IMR-90 (cell line): ENCODE measurements at regions not wholly inside any gene's neighbourhood (a gene's known extent, or its start where the extent isn't known, plus 50 kb on each side); places are given as distances from the start of the nearest gene placed in this dataset.

ENCODE experiments used
- ATAC-seq: fragments of 200-7000 bp; cut with Tn5 transposase; 2 replicates; pipeline ENCODE4 v1.9.1; 2020; ENCODE audit warnings: low read depth, mild to moderate bottlenecking, moderate library complexity
- BruUV-seq: library from RNA; stranded (reverse); fragments of 400-500 nt; replicated peaks from 2 replicates; lab custom pipeline; 2021; lab: Mats Ljungman, UMichigan
- CTCF ChIA-PET: fragments of 300-600 bp; formaldehyde crosslinking; extraction: SDS; loops from one replicate; lab custom pipeline; 2021; ENCODE audit warnings: antibody characterized with exemption; lab: Yijun Ruan, JAX
- POLR2A ChIA-PET: fragments of 300-600 bp; sonication (Branson Sonifier 250); formaldehyde crosslinking; loops from one replicate; lab custom pipeline; 2022; ENCODE audit warnings: antibody characterized with exemption; ENCODE audit not compliant: unreplicated experiment; lab: Charles Lee
- DNase-seq: peaks from one replicate; pipeline ENCODE4 v3.0.0; 2013
- H2AFZ ChIP-seq: replicated peaks from 2 replicates; pipeline ENCODE3; 2013; ENCODE audit warnings: low read length, mild to moderate bottlenecking; ENCODE audit not compliant: poor library complexity
- H2AK5ac ChIP-seq: 2 replicates; pipeline ENCODE4 v1.6.1; 2013; ENCODE audit warnings: low read depth, low read length, inconsistent platforms
- H2AK9ac ChIP-seq: replicated peaks from 2 replicates; pipeline ENCODE3; 2013; ENCODE audit warnings: mild to moderate bottlenecking, low read depth, low read length, moderate library complexity; ENCODE audit not compliant: poor library complexity
- H2BK120ac ChIP-seq: 2 replicates; pipeline ENCODE4 v1.6.1; 2013; ENCODE audit warnings: low read depth, low read length, inconsistent platforms
- H2BK15ac ChIP-seq: 3 replicates; pipeline ENCODE4 v1.6.1; 2013; ENCODE audit warnings: low read depth, low read length, inconsistent platforms
- H2BK20ac ChIP-seq: 2 replicates; pipeline ENCODE4 v1.6.1; 2013; ENCODE audit warnings: low read depth, mild to moderate bottlenecking, inconsistent platforms, low read length, moderate library complexity
- H2BK5ac ChIP-seq: 2 replicates; pipeline ENCODE4 v1.6.1; 2013; ENCODE audit warnings: mild to moderate bottlenecking, low read depth, low read length, inconsistent platforms; ENCODE audit not compliant: poor library complexity, severe bottlenecking
- H3K14ac ChIP-seq: replicated peaks from 2 replicates; pipeline ENCODE4 v1.6.1; 2013; ENCODE audit warnings: low read depth, low read length, inconsistent platforms
- H3K18ac ChIP-seq: 2 replicates; pipeline ENCODE4 v1.6.1; 2013; ENCODE audit warnings: low read depth, low read length, control low read depth
- H3K23ac ChIP-seq: 2 replicates; pipeline ENCODE4 v1.6.1; 2013; ENCODE audit warnings: low read depth, low read length, inconsistent platforms
- H3K27ac ChIP-seq: 2 replicates; pipeline ENCODE4 v1.5.1; 2013; ENCODE audit warnings: mild to moderate bottlenecking, control low read depth, low read length; ENCODE audit not compliant: insufficient read depth
- H3K27me3 ChIP-seq: 2 replicates; pipeline ENCODE4 v1.6.1; 2013; ENCODE audit warnings: low read length; ENCODE audit not compliant: control insufficient read depth, insufficient read depth
- H3K36me3 ChIP-seq: 2 replicates; pipeline ENCODE4 v1.6.1; 2013; ENCODE audit warnings: low read length, mixed read lengths; ENCODE audit not compliant: control insufficient read depth, insufficient read depth
- H3K4ac ChIP-seq: 2 replicates; pipeline ENCODE4 v1.6.1; 2013; ENCODE audit warnings: low read depth, low read length, inconsistent platforms
- H3K4me1 ChIP-seq: 2 replicates; pipeline ENCODE4 v1.6.1; 2013; ENCODE audit warnings: low read length, mixed read lengths; ENCODE audit not compliant: control insufficient read depth, insufficient read depth
- H3K4me2 ChIP-seq: 2 replicates; pipeline ENCODE4 v1.6.1; 2013; ENCODE audit warnings: low read depth, mild to moderate bottlenecking, control low read depth, low read length, moderate library complexity
- H3K4me3 ChIP-seq: 2 replicates; pipeline ENCODE4 v1.5.1; 2013; ENCODE audit warnings: low read depth, mild to moderate bottlenecking, control low read depth, low read length, moderate library complexity; ENCODE audit not compliant: insufficient read depth
- H3K56ac ChIP-seq: 2 replicates; pipeline ENCODE4 v1.6.1; 2013; ENCODE audit warnings: low read length, inconsistent platforms; ENCODE audit not compliant: insufficient read depth; ENCODE audit errors: extremely low read depth
- H3K79me1 ChIP-seq, 2 experiments: 2 replicates each; pipeline ENCODE4 v1.6.1; 2013; ENCODE audit warnings: low read length in 2 of 2, inconsistent platforms in 1 of 2, low read depth in 1 of 2
- H3K9ac ChIP-seq: 2 replicates; pipeline ENCODE4 v1.6.1; 2013; ENCODE audit warnings: low read depth, low read length, control low read depth
- H3K9me1 ChIP-seq: 2 replicates; pipeline ENCODE4 v1.6.1; 2013; ENCODE audit warnings: low read length, inconsistent platforms; ENCODE audit not compliant: insufficient read depth
- H3K9me3 ChIP-seq: 2 replicates; pipeline ENCODE4 v1.6.1; 2013; ENCODE audit warnings: low read length; ENCODE audit not compliant: control insufficient read depth, insufficient read depth
- H4K20me1 ChIP-seq: 2 replicates; pipeline ENCODE4 v1.6.1; 2013; ENCODE audit warnings: low read length, inconsistent platforms; ENCODE audit not compliant: insufficient read depth
- H4K5ac ChIP-seq: 2 replicates; pipeline ENCODE4 v1.6.1; 2013; ENCODE audit warnings: mild to moderate bottlenecking, low read depth, low read length, control low read depth
- H4K8ac ChIP-seq, 2 experiments: 2 replicates each; pipeline ENCODE4 v1.6.1; 2013; ENCODE audit warnings: low read depth in 2 of 2, low read length in 2 of 2, control low read depth in 1 of 2, inconsistent platforms in 1 of 2
- H4K91ac ChIP-seq: 2 replicates; pipeline ENCODE4 v1.6.1; 2013; ENCODE audit warnings: low read depth, low read length, inconsistent platforms; ENCODE audit not compliant: insufficient read depth
- FOS ChIP-seq: fragments of 150-350 bp; IDR thresholded peaks from 2 replicates; pipeline ENCODE4 v1.6.1; 2016; ENCODE audit warnings: low read depth, low read length
- NFE2L2 ChIP-seq: fragments of 150-350 bp; IDR thresholded peaks from 2 replicates; pipeline ENCODE4 v1.6.1; 2016; ENCODE audit warnings: low read depth, mild to moderate bottlenecking, low read length
- POLR2A ChIP-seq: IDR thresholded peaks from 2 replicates; pipeline ENCODE4 v1.6.1; 2012; ENCODE audit warnings: mild to moderate bottlenecking, low read depth, low read length
- WGBS, 2 experiments: methylation state at CpG; one replicate each; pipeline versions ENCODE4 v1.1.5 to v1.1.7; 2013; ENCODE audit warnings: missing lambda C conversion rate in 2 of 2; ENCODE audit not compliant: insufficient read length in 1 of 2; ENCODE audit errors: extremely low coverage in 2 of 2; 5-methylcytosine and 5-hydroxymethylcytosine counted together
- dilution Hi-C: fragments of 300-500 bp; cut with HindIII; formaldehyde crosslinking; loops from one replicate; pipeline ENCODE4 v1.14.3; 2018; ENCODE audit warnings: low sequenced_read_pairs; ENCODE audit not compliant: unreplicated experiment
- in situ Hi-C: fragments of 300-500 bp; cut with MboI; formaldehyde crosslinking; loops from 3 replicates; pipeline ENCODE4 v1.14.3; 2019; ENCODE audit warnings: low sequenced_read_pairs, inconsistent platforms, mixed read lengths
- intact Hi-C: fragments of 100-400 bp; cut with micrococcal nuclease; formaldehyde crosslinking; loops from 2 replicates; pipeline ENCODE4 v1.10.0; 2022
- TF ChIP-seq, protein P1 (sequence below): conservative IDR thresholded peaks from 2 replicates; pipeline ENCODE4 v1.5.1; 2012; ENCODE audit warnings: mild to moderate bottlenecking, low read depth, low read length, improper control_type of control experiment

DNA sequence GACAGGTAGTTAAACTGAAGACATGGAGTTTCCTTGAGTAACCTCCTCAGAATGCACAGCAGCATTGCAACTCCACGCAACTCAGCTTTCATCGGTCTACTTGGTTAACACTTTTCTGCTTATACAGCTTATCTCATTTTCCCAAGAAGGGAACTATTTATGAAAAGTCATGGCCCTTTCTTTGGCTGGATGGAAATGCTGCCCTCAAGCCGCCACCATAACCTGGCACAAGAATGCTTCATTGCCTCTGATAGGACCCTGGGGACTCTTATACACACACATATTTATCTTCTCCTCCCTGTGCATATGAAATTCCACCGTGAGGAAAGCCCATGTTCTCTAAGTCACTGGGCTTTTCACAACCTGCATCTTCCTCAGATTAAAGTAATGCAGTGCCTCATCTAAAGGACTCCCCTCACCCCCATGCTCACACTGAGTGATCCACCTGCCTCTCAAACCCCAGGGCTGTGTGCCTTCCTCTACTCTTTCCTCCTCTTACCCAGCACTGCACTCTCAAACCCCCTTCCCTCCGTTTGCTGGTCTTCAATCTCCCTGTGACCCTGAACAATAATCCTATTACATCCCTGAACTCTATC is 192.0 kb upstream of the HNRNPA3 start:
- no peaks in the 10 kb centered on the region for H4K20me1 ChIP-seq
- no peak overlapping the region for H3K14ac ChIP-seq
- no peaks in the 10 kb centered on the region for H3K9me3 ChIP-seq
- H3K4me1 ChIP-seq = no peaks in the 10 kb centered on the region
- ChIA-PET POLR2A (no interaction called here), CTCF (no interaction called here)
- H4K91ac ChIP-seq = no peak overlapping the region
- H3K18ac ChIP-seq = no peak overlapping the region
- no peaks in the 10 kb centered on the region for H3K9me1 ChIP-seq
- H3K4me2 ChIP-seq = no peak overlapping the region
- no peak overlapping the region for H3K9ac ChIP-seq
- H2AK5ac ChIP-seq = no peak overlapping the region
- WGBS, 2 experiments = 31% methylated on average over 2 of the region's 5 CpGs; no CpG with 5 or more reads in 1 of the 2 experiments
- H2AK9ac ChIP-seq = no peak overlapping the region
- no peak overlapping the region for H3K56ac ChIP-seq
- dilution Hi-C loops = no loop called here
- DNase-seq = no peak
- no peak overlapping the region for H2BK15ac ChIP-seq
- H3K27ac ChIP-seq = no peak overlapping the region
- no peaks in the 10 kb centered on the region for H3K79me1 ChIP-seq
- TF ChIP-seq POLR2A (no peak), NFE2L2 (no peak), FOS (no peak)
- TF ChIP-seq, protein P1, sequence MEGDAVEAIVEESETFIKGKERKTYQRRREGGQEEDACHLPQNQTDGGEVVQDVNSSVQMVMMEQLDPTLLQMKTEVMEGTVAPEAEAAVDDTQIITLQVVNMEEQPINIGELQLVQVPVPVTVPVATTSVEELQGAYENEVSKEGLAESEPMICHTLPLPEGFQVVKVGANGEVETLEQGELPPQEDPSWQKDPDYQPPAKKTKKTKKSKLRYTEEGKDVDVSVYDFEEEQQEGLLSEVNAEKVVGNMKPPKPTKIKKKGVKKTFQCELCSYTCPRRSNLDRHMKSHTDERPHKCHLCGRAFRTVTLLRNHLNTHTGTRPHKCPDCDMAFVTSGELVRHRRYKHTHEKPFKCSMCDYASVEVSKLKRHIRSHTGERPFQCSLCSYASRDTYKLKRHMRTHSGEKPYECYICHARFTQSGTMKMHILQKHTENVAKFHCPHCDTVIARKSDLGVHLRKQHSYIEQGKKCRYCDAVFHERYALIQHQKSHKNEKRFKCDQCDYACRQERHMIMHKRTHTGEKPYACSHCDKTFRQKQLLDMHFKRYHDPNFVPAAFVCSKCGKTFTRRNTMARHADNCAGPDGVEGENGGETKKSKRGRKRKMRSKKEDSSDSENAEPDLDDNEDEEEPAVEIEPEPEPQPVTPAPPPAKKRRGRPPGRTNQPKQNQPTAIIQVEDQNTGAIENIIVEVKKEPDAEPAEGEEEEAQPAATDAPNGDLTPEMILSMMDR = no peak
- ATAC-seq = no peak
- no TSS peak for BruUV-seq
- intact Hi-C loops = no loop called here
- no peak overlapping the region for H3K23ac ChIP-seq
- no peaks in the 10 kb centered on the region for H3K36me3 ChIP-seq
- no peak overlapping the region for H4K5ac ChIP-seq
- no peak overlapping the region for H2BK20ac ChIP-seq
- H2BK5ac ChIP-seq = no peak overlapping the region
- H3K27me3 ChIP-seq = no peaks in the 10 kb centered on the region; the same call in 1 of the 2 replicates
- H4K8ac ChIP-seq = no peak overlapping the region
- H3K4me3 ChIP-seq = no peak overlapping the region
- no peak overlapping the region for H2BK120ac ChIP-seq
- in situ Hi-C loops = no loop called here
- H3K4ac ChIP-seq = no peak overlapping the region
- H2AFZ ChIP-seq = no peak overlapping the region
